ENCODE measurements at regions not wholly inside any gene's neighbourhood (a gene's known extent, or its start where the extent isn't known, plus 50 kb on each side); places are given as distances from the start of the nearest gene placed in this dataset.
A peak's percentile ranks its signal among the peaks of the same experiment; 100 is the strongest.

DNA sequence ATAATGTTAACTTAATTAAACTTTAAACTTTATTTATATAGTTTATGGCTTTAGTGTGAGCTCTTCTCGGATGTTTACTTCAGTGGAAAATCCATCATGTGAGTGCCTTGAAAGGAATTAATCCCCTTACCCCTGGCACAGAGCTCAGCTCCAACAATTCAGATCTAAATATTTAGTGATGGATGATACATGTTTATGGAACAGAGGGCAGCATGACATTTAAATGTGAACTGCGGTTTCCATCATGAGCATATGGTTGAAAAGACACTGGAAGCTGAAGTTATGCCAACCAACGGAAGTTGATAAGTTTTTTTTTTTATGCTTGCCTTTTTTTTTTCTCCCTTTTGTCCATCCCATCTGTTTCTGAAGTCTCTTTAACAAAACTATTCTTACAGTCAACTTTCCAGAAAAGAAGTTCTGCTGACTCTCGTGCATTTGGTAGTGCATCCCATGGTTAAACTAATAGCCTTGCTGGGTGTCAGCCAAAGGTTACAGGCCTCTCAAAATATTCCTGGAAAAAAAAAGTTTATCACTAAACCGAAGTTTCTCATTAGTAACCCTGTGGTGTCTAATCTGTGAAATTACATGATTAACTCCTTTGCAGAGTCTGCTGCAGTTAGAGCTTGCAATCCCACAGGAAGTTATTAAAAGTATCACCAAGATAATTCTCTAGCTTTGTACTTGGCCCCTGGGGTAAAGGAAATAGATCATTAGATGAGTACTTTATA, 243.9 kb upstream of the TCF21 start:
- H3K36me3 ChIP-seq (ENCODE audit: control insufficient read depth, insufficient read depth, low read length) = no peaks in the 10 kb centered on the region
- H2BK20ac ChIP-seq (ENCODE audit: low read depth, low read length) = peak overlapping the region; percentile 76
- CTCF ChIA-PET = interaction anchor here (0.6 to 3.2 kb wide), 8 partner anchors 10 to 272 kb away, joined by 3 to 17 read pairs (median 4); no protein-coding TSS in a partner anchor
- 0 out of 2 replicates have a peak, but pooled peaks cover 2% of the 10 kb centered on the region for H3K9me3 ChIP-seq (ENCODE audit: control insufficient read depth, insufficient read depth, low read length)
- H3K9ac ChIP-seq (ENCODE audit: low read depth, low read length) = peak overlapping the region; percentile 42; the same call in 1 of the 2 replicates
- H4K8ac ChIP-seq (ENCODE audit: low read depth in 2 of 2, low read length in 2 of 2) = peak overlapping the region; percentile 47 to 89; a peak in 3 of 4 replicates
- peak overlapping the region; percentile 58; the same call in 1 of the 2 replicates for H3K4ac ChIP-seq (ENCODE audit: low read depth, low read length)
- no peak overlapping the region for H2AK5ac ChIP-seq (ENCODE audit: low read depth, low read length)
- H3K23ac ChIP-seq (ENCODE audit: low read depth, low read length) = peak overlapping the region; percentile 61; the same call in 1 of the 2 replicates
- H2BK15ac ChIP-seq (ENCODE audit: low read depth, low read length) = 0 out of 3 replicates have a peak overlapping the region, but pooled peaks have one; percentile 16
- peak overlapping the region; percentile 49; the same call in 1 of the 2 replicates for H4K91ac ChIP-seq (ENCODE audit: insufficient read depth, low read depth, low read length)
- no peak overlapping the region for H2AFZ ChIP-seq (replicated peaks; ENCODE audit: low read length, poor library complexity)
- peak; percentile 74 for DNase-seq
- H2AK9ac ChIP-seq (replicated peaks; ENCODE audit: low read depth, low read length, poor library complexity) = no peak overlapping the region
- H2BK5ac ChIP-seq (ENCODE audit: low read depth, low read length, poor library complexity, severe bottlenecking) = peak overlapping the region; percentile 92
- peaks cover 16% of the 10 kb centered on the region for H3K4me1 ChIP-seq (ENCODE audit: control insufficient read depth, insufficient read depth, low read length)
- intact Hi-C loops (cut with micrococcal nuclease) (loop anchor here (5.0 kb wide), 2 partner anchors 62 to 242 kb away; partner anchors contain the start of gene TCF21), in situ Hi-C loops (cut with MboI; ENCODE audit: low sequenced_read_pairs) (no loop called here), dilution Hi-C loops (cut with HindIII; ENCODE audit: low sequenced_read_pairs, unreplicated experiment) (no loop called here)
- no TSS peak for BruUV-seq (replicated peaks)
- H3K14ac ChIP-seq (replicated peaks; ENCODE audit: low read depth, low read length) = peak overlapping the region; percentile 63; the same call in 1 of the 2 replicates
- peak overlapping the region; percentile 71 for H3K56ac ChIP-seq (ENCODE audit: extremely low read depth, insufficient read depth, low read length)
- peaks cover 3% of the 10 kb centered on the region; the same call in 1 of the 2 replicates for H3K9me1 ChIP-seq (ENCODE audit: insufficient read depth, low read length)
- peak overlapping the region; percentile 55 for H3K4me2 ChIP-seq (ENCODE audit: low read depth, low read length)
- H4K5ac ChIP-seq (ENCODE audit: low read depth, low read length) = peak overlapping the region; percentile 89
- no peaks in the 10 kb centered on the region for H3K79me1 ChIP-seq (ENCODE audit: low read depth in 1 of 2, low read length in 2 of 2)
- H2BK120ac ChIP-seq (ENCODE audit: low read depth, low read length) = peak overlapping the region; percentile 78
- ATAC-seq (ENCODE audit: low read depth) = peak; percentile 75
- no peak overlapping the region for H3K4me3 ChIP-seq (ENCODE audit: insufficient read depth, low read depth, low read length)
- no peaks in the 10 kb centered on the region for H4K20me1 ChIP-seq (ENCODE audit: insufficient read depth, low read length)
- WGBS, 2 experiments (ENCODE audit: extremely low coverage in 2 of 2, insufficient read length in 1 of 2) = no CpG with 5 or more reads among the region's 5 CpGs
- POLR2A ChIA-PET (ENCODE audit: unreplicated experiment) = interaction anchor here (0.6 to 1.5 kb wide), 4 partner anchors 13 to 1130 kb away, joined by 3 to 11 read pairs (median 4); partner anchors contain the start of gene TCF21
- H3K27me3 ChIP-seq (ENCODE audit: control insufficient read depth, insufficient read depth, low read length) = no peaks in the 10 kb centered on the region
- peak overlapping the region; percentile 90 for H3K27ac ChIP-seq (ENCODE audit: insufficient read depth, low read length)
- peak overlapping the region; percentile 94 for H3K18ac ChIP-seq (ENCODE audit: low read depth, low read length)
- TF ChIP-seq MAFK (IDR thresholded peaks at IDR 0.05; ENCODE audit: low read depth, low read length) (no peak), POLR2A (IDR thresholded peaks at IDR 0.05; ENCODE audit: low read depth, low read length) (no peak), CHD1 (IDR thresholded peaks at IDR 0.05; ENCODE audit: low read depth, low read length) (no peak), SMC3 (IDR thresholded peaks at IDR 0.05; ENCODE audit: low read depth, low read length) (no peak), RCOR1 (IDR thresholded peaks at IDR 0.05; ENCODE audit: insufficient replicate concordance, low read length) (no peak), RAD21 (IDR thresholded peaks at IDR 0.05; ENCODE audit: low read length) (no peak), BHLHE40 (IDR thresholded peaks at IDR 0.05; ENCODE audit: low read depth, low read length) (no peak), NFE2L2 (IDR thresholded peaks at IDR 0.05; ENCODE audit: low read depth, low read length) (no peak), RFX5 (IDR thresholded peaks at IDR 0.05; ENCODE audit: low read depth, low read length) (no peak), MXI1 (IDR thresholded peaks at IDR 0.05; ENCODE audit: borderline replicate concordance, low read depth, low read length) (no peak), ELK1 (IDR thresholded peaks at IDR 0.05; ENCODE audit: borderline replicate concordance, low read depth, low read length) (no peak), CEBPB (IDR thresholded peaks at IDR 0.05; ENCODE audit: low read depth, low read length) (no peak), CTCF (conservative IDR thresholded peaks at IDR 0.05; ENCODE audit: low read depth, low read length) (no peak), MAZ (IDR thresholded peaks at IDR 0.05; ENCODE audit: borderline replicate concordance, low read depth, low read length) (no peak)

Measured in IMR-90 (cell line).